Eye (tissue), 1 donor: ENCODE measurements at regions not wholly inside any gene's neighbourhood (a gene's known extent, or its start where the extent isn't known, plus 50 kb on each side); places are given as distances from the start of the nearest gene placed in this dataset.

Experiments
- DNase-seq: peaks from one replicate; pipeline ENCODE4 v3.0.0-alpha.2; 2015

- peak; percentile 40 for DNase-seq
Observed at GRCh38 chr2:189372688-189373257, 68.5 kb upstream of the WDR75 start.

- DNase-seq: no peak
Observed at GRCh38 chr2:189374481-189374880, 66.8 kb upstream of the WDR75 start.

- DNase-seq: no peak
Observed at GRCh38 chr2:189375842-189376241, 65.4 kb upstream of the WDR75 start.

GRCh38 chr2:189379287-189379630 is 62.0 kb upstream of the WDR75 start:
- peak; percentile 40 for DNase-seq

- no peak for DNase-seq
Observed at GRCh38 chr2:189379731-189380261, 61.5 kb upstream of the WDR75 start.

- DNase-seq: no peak
Observed at GRCh38 chr2:189382668-189383067, 58.6 kb upstream of the WDR75 start.

GRCh38 chr2:189386741-189387140 is 54.5 kb upstream of the WDR75 start:
- no peak for DNase-seq

GRCh38 chr2:189391201-189391600 is 50.1 kb upstream of the WDR75 start:
- DNase-seq: no peak
